NCI-H1694 treated with DMSO at 0.1 percent for 48 hours (cell line): ENCODE measurements at regions not wholly inside any gene's neighbourhood (a gene's known extent, or its start where the extent isn't known, plus 50 kb on each side); places are given as distances from the start of the nearest gene placed in this dataset.
"Not testable (repeated sequence)": the region's sequence is repeated elsewhere in the genome, so short reads cannot be mapped to it uniquely, and the experiment has no call there.

Experiments used
- DNase-seq: peaks from one replicate; lab custom pipeline; 2025; lab: John Stamatoyannopoulos, UW

- DNase-seq: not testable (repeated sequence)
These were observed 58.3 kb downstream of the ART5 start for GRCh38 chr11:3583476-3583875.

- not testable (repeated sequence) for DNase-seq
These were observed 60.4 kb downstream of the ART5 start for GRCh38 chr11:3581389-3581725.

DNA sequence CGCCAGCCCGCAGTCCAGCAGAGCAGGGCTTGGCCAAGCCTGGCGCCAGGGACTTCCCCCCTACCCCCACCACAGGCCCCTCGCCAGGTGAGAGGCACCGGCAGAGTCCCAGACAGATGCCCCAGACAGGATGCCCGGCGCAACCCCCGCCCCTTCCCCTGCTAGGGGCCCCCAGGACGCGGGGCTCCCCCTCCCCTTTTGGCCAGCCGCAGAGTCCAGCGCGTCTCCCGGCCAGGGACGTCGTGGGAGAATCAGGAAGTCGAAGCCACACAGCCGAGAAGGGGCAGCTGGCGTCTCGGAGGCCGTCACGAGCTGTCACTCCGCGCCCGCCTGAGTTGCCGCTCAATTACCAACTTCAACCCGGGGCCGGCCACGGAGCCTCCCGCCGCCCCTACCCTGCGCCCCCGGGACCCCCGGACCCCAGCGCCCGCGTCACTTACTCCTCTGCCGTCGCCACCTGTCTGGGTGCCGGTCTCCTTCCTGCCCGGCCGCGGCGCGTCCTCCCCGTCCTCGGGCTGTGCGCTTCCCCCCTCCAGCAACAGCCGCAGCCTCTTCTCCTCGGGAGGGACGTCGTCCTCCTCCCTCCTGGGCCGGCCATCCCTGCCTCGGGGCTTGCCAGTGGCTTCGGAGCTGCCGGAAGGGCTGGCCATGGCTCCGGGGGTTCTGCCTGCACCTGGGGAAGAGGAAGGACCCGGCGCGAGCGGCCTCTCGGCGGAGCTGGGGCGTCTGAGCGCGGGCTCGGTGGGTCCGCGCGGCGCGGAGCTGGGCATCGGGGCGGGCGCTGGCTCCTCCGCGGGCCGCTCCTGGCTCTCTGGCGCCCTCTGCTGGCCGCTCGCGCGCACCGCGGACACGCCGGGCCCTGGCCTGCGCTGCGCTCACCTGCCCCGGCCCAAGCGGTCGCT lies 61.1 kb downstream of the ART5 start:
- not testable (repeated sequence) for DNase-seq

DNA sequence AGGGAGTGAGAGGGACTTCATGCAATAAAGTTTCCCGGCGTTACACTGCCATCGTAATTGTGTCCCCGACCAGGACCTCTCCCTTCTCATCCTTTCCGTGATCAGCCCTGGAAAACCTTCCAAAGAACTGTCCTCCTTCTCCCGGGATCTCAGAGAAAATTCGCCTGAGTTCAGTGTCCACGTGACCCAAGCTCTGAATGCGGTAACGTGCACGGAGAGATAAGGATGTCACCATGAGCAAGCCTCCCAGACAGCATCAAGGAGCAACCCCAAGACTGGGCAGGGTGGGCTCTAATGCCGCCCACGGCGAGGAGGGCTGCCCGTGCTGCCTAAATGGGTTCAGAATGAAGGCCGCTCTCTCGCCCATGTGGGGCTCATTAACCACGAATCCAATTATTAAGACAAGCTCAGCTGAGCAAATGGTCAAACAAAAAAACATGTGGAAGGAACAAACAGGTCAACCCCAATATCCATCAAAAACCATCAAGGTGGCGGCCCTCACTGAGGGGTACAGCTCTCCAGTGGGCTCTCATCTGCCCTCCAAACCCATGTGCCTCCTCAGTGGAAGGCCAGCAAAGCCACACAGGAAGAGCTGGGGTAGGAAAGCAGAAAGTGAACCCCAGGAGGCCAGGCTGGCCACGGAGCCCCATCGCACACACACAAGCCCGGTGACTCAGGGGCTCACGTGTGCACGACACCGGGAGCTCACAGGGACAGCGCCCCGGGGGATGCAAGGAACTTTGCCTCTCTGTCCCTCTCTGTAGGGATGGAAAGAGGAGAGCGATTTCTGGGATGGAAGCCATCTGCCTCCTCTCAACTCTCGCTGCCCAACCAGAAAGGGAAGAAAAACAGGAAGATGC lies 62.0 kb downstream of the ART5 start:
- not testable (repeated sequence) for DNase-seq

GRCh38 chr11:3576066-3576604 lies 65.7 kb downstream of the ART5 start:
- DNase-seq: not testable (repeated sequence)

DNA sequence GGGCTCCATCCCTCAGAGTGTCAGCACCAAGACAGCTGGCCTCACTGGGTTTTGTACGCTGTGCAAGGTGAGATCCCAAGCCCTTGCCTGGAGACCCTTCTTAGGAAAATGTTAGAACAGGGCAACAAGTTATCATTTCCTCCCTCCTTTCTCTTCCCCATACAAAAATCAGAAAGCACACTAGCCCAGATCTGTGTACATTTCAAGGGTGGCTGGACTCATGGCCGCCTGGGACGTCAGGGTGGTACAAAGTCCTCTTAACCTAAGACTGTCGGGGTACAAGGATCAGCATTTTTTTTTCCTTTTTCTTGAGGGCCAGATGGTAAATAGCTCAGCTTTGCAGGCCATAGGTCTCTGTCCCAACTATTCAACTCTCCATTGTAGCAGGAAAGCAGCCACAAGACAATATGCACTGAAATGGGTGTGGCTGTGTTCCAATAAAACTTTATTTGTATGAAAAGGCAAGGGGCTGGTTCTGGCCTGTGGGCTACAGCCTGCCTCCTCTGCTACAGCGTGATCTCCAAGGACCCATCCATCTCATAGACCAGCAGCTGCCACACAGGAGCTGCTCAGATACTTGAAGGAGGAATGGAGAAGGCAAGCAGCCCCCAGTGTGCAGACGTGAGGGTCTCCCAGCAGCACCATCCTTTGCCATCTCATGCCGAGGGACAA lies 68.7 kb downstream of the ART5 start:
- DNase-seq: not testable (repeated sequence)

DNA sequence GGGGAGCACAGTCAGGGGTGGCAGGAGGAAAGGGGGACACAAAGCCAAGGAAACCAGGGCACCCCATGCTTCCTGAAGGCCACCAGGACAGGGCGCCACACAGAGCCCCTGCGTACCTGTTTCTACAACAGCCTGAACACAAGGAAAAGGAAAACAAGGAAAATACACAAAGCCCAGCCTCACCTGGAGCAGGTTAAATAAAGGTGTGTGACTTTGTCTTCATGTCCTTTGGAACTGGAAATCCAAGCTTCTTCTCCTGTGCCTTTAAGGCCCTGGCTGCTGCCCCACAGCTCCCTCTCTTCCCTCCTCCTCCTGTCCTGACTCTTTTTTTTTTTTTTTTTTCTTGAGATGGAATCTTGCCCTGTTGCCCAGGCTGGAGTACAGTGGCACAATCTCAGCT lies 70.0 kb downstream of the ART5 start:
- not testable (repeated sequence) for DNase-seq

GRCh38 chr11:3565838-3566237 lies 76.0 kb downstream of the ART5 start:
- DNase-seq: not testable (repeated sequence)

GRCh38 chr11:3564383-3564782 lies 77.4 kb downstream of the ART5 start:
- not testable (repeated sequence) for DNase-seq

GRCh38 chr11:3554621-3555020 lies 87.2 kb downstream of the ART5 start:
- DNase-seq: not testable (repeated sequence)

GRCh38 chr11:3544990-3545389 lies 96.8 kb downstream of the ART5 start:
- not testable (repeated sequence) for DNase-seq

GRCh38 chr11:3538220-3538619 lies 103.6 kb downstream of the ART5 start:
- not testable (repeated sequence) for DNase-seq

- not testable (repeated sequence) for DNase-seq
These were observed 104.5 kb downstream of the ART5 start for GRCh38 chr11:3537254-3537653.

GRCh38 chr11:3532958-3533357 lies 108.8 kb downstream of the ART5 start:
- not testable (repeated sequence) for DNase-seq

DNA sequence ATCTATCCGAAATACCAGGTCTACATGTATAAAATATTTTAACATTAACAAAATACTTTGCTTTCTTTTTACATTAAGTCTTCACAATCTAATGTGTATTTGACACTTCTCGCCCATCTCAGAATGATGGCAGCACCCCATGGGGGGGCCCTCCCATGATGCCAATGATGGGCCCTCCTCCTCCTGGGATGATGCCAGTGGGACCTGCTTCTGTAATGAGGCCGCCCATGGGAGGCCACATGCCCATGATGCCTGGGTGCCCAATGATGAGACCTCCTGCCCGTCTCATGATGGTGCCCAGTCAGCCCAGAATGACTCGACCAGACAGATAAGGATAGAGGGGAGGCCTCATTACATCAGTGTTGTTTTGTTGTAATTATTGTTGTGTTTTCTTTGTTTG lies 110.5 kb downstream of the ART5 start:
- DNase-seq: not testable (repeated sequence)

DNA sequence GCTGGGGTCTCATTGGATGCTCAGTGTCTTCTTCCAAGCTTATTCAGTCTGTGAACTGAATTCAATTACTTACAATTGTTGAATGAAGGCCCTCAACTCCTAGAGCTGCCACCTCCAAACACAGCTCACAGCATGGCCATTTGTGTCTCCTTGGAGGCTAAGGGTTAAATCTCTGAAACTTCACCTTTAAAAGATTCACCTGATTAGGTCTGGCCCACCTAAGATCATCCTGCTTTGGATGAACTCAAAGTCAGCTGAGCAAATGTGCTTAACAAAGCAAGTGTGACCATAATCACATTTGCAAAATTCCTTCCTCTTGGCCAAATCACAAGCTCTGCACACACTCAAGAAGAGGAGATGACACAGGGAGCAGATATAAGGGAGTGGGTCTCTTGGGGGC lies 118.2 kb downstream of the ART5 start:
- DNase-seq: not testable (repeated sequence)

DNA sequence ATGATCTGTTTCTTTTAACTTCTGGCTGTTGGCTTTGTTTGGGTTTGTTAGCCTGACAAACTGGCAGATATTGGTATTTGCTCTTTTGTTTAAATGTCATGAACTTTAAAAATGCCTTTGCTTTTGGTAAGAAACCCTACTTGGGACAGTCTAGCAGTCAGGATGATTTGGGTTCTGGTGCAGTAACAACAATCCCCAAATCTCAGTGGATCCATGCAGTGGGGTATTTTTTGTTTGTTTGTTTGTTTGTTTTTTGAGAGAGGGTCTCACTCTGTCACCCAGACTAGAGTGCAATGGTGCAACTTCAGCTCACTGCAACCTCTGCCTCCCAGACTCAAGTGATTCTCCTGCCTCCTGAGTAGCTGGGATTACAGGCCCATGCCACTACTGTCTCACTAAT lies 120.9 kb downstream of the ART5 start:
- not testable (repeated sequence) for DNase-seq

DNA sequence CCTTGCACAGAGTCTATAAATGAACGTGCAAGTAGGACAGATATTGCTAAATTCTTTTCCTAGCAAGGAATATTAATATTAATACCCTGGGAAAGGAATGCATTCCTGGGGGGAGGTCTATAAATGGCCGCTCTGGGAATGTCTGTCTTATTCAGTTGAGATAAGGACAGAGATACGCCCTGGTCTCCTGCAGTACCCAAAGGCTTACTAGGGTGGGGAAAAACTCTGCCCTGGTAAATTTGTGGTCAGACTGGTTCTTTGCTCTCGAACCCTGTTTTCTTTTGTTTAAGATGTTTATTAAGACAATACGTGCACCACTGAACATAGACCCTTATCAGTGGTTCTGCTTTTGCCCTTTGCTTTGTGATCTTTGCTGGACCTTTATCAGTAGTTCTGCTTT lies 122.0 kb downstream of the ART5 start:
- DNase-seq: not testable (repeated sequence)

- not testable (repeated sequence) for DNase-seq
These were observed 124.7 kb downstream of the ART5 start for GRCh38 chr11:3516934-3517567.

DNA sequence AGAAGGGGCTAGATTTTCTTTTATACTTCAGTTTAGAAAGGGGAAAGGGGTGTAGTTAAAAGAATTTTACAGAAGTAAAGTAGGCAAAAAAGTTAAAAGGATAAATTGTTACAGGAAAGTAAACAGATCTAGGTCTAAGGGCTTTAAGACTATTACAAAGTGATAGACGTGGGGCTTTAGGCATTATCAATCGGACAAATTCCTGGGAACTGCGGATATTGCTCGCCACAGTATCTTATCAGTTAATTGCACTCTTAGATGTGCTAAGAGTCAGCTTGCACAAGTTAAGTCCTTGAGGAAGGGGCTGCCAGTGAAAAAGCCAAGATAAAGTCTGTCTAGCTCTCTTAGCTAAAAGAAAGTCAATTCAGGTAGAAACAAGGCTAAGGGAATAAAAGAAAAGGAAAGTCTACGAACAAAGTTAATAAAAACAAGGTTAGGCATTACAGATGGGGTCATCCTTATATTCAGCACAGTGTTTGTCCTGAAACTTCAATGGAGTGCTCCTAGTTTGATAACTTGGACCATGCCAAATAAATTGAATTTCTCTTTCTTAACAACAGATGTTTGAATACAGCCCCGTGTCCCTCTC lies 125.4 kb downstream of the ART5 start:
- not testable (repeated sequence) for DNase-seq
